Calu3 (cell line): ENCODE measurements at regions not wholly inside any gene's neighbourhood (a gene's known extent, or its start where the extent isn't known, plus 50 kb on each side); places are given as distances from the start of the nearest gene placed in this dataset.
"Not testable (repeated sequence)": the region's sequence is repeated elsewhere in the genome, so short reads cannot be mapped to it uniquely, and the experiment has no call there.

Experiments used
- BruUV-seq: library from RNA; stranded (reverse); fragments of 400-500 nt; replicated peaks from 2 replicates; lab custom pipeline; 2021; lab: Mats Ljungman, UMichigan
- CTCF ChIA-PET: fragments of 300-600 bp; sonication (Branson Sonifier 250); formaldehyde crosslinking; loops from one replicate; lab custom pipeline; 2022; ENCODE audit warnings: antibody characterized with exemption; lab: Charles Lee
- DNase-seq: peaks from one replicate; pipeline ENCODE4 v3.0.0; 2022
- H3K27ac Mint-ChIP-seq: one replicate; pipeline ENCODE4 v1.8.0; 2022; ENCODE audit warnings: mixed read lengths; ENCODE audit not compliant: unreplicated experiment
- H3K27me3 Mint-ChIP-seq: one replicate; pipeline ENCODE4 v1.8.0; 2022; ENCODE audit warnings: mixed read lengths; ENCODE audit not compliant: unreplicated experiment
- H3K36me3 Mint-ChIP-seq: one replicate; pipeline ENCODE4 v1.8.0; 2022; ENCODE audit warnings: mild to moderate bottlenecking, moderate library complexity, mixed read lengths; ENCODE audit not compliant: insufficient read depth, unreplicated experiment
- H3K4me1 Mint-ChIP-seq: one replicate; pipeline ENCODE4 v1.8.0; 2022; ENCODE audit warnings: mild to moderate bottlenecking, low read depth, mixed read lengths; ENCODE audit not compliant: unreplicated experiment
- H3K4me3 Mint-ChIP-seq: one replicate; pipeline ENCODE4 v1.8.0; 2022; ENCODE audit warnings: mild to moderate bottlenecking, low read depth, moderate library complexity, mixed read lengths; ENCODE audit not compliant: unreplicated experiment
- H3K9me3 Mint-ChIP-seq: one replicate; pipeline ENCODE4 v1.8.0; 2022; ENCODE audit warnings: low read depth, mixed read lengths; ENCODE audit not compliant: unreplicated experiment
- intact Hi-C: fragments of 100-400 bp; cut with micrococcal nuclease; formaldehyde crosslinking; loops from one replicate; pipeline ENCODE4 v1.10.0; 2022; ENCODE audit not compliant: unreplicated experiment
- TF ChIP-seq, protein P1 (sequence below): fragments of 200-600 bp; IDR thresholded peaks from one replicate; pipeline ENCODE4 v1.8.0; 2022; ENCODE audit warnings: antibody characterized with exemption; ENCODE audit not compliant: unreplicated experiment

DNA sequence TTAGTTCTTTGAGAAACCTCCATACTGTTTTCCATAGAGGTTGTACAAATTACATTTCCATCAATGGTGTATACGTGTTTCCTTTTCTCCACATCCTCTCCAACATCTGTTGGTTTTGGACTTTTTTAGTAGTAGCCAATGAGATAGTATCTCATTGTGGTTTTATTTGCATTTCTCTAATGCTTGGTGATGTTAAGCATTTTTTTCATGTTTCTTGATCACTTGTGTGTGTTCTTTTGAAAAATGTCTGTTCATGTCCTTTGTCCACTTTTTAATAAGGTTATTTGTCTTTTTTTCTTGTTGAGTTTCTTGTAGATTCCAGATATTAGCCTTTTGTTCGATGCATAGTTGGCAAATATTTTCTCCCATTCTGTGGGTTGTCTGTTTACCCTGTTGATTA lies 392.3 kb upstream of the ZEB2 start:
- no peaks in the 10 kb centered on the region for H3K36me3 Mint-ChIP-seq
- peaks cover 4% of the 10 kb centered on the region for H3K9me3 Mint-ChIP-seq
- intact Hi-C loops: no loop called here
- no peaks in the 10 kb centered on the region for H3K27me3 Mint-ChIP-seq
- H3K4me1 Mint-ChIP-seq: peaks cover 9% of the 10 kb centered on the region
- H3K4me3 Mint-ChIP-seq: no peak overlapping the region
- CTCF ChIA-PET: no interaction called here
- TF ChIP-seq, protein P1, sequence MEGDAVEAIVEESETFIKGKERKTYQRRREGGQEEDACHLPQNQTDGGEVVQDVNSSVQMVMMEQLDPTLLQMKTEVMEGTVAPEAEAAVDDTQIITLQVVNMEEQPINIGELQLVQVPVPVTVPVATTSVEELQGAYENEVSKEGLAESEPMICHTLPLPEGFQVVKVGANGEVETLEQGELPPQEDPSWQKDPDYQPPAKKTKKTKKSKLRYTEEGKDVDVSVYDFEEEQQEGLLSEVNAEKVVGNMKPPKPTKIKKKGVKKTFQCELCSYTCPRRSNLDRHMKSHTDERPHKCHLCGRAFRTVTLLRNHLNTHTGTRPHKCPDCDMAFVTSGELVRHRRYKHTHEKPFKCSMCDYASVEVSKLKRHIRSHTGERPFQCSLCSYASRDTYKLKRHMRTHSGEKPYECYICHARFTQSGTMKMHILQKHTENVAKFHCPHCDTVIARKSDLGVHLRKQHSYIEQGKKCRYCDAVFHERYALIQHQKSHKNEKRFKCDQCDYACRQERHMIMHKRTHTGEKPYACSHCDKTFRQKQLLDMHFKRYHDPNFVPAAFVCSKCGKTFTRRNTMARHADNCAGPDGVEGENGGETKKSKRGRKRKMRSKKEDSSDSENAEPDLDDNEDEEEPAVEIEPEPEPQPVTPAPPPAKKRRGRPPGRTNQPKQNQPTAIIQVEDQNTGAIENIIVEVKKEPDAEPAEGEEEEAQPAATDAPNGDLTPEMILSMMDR: no peak
- DNase-seq: no peak
- H3K27ac Mint-ChIP-seq: no peak overlapping the region
- no TSS peak for BruUV-seq

DNA sequence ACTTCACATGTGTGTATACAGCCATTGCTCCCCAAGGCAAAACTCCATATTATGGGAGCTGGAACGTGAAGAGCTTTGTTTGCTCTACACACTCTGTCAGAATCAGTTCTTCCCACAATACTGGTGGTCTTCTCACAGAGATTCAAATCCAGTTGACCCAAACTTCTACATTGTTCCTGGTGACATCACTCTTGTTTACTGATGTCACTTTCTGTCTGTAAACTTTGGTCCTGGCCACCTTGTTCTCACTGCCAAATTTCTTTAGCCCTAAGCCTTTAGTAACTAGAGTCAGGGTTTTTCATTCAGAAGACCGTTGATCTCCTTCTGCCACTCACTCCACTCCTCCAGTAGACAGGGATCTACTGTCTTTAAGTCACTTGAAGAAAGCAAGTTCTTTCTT lies 386.0 kb upstream of the ZEB2 start:
- CTCF ChIA-PET: interaction anchor here (0.6 kb wide), 1 partner anchor 1597 kb away, joined by 5 read pairs; no protein-coding TSS in a partner anchor
- no peak for DNase-seq
- no peaks in the 10 kb centered on the region for H3K27me3 Mint-ChIP-seq

DNA sequence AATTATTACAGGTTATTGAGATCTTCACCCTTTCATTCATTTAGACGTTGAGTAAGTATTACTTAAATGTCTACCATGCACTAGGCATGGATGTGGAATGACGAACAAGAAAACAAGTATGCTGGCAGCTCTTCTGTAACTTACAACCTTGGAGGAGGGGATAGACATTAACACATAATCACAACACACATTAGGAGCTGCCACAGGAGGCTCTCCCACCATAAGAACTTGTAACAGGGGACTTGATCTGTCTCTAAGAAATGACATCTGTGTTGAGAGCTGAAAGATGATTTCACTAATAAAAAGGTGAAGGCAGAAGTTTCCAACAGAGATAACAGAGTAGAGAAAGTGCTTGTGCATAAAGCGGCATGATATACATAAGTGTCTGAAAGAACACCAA lies 384.7 kb upstream of the ZEB2 start:
- CTCF ChIA-PET: no interaction called here
- Mint-ChIP-seq H3K4me3 (no peak overlapping the region), H3K9me3 (peaks cover 7% of the 10 kb centered on the region), H3K4me1 (no peaks in the 10 kb centered on the region), H3K27me3 (no peaks in the 10 kb centered on the region), H3K27ac (no peak overlapping the region), H3K36me3 (no peaks in the 10 kb centered on the region)
- TF ChIP-seq, protein P1: no peak
- BruUV-seq: no TSS peak
- intact Hi-C loops: no loop called here
- DNase-seq: no peak

More for the DNA sequence above, 386.0 kb upstream of the ZEB2 start:
- H3K36me3 Mint-ChIP-seq: no peaks in the 10 kb centered on the region
- BruUV-seq: no TSS peak
- TF ChIP-seq, protein P1: no peak
- peaks cover 7% of the 10 kb centered on the region for H3K9me3 Mint-ChIP-seq
- H3K4me3 Mint-ChIP-seq: no peak overlapping the region
- H3K4me1 Mint-ChIP-seq: no peaks in the 10 kb centered on the region
- intact Hi-C loops: no loop called here
- H3K27ac Mint-ChIP-seq: no peak overlapping the region

DNA sequence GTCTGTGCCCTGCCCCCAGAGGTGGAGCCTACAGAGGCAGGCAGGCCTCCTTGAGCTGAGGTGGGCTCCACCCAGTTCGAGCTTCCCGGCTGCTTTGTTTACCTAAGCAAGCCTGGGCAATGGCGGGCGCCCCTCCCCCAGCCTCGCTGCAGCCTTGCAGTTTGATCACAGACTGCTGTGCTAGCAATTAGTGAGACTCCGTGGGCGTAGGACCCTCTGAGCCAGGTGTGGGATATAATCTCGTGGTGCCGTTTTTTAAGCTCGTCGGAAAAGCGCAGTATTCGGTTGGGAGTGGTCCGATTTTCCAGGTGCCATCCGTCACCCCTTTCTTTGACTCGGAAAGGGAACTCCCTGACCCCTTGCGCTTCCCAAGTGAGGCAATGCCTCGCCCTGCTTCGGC lies 383.1 kb upstream of the ZEB2 start:
- H3K27me3 Mint-ChIP-seq, BruUV-seq, H3K36me3 Mint-ChIP-seq, DNase-seq, CTCF ChIA-PET, intact Hi-C loops, H3K9me3 Mint-ChIP-seq, H3K4me3 Mint-ChIP-seq, H3K27ac Mint-ChIP-seq, H3K4me1 Mint-ChIP-seq: not testable (repeated sequence)

DNA sequence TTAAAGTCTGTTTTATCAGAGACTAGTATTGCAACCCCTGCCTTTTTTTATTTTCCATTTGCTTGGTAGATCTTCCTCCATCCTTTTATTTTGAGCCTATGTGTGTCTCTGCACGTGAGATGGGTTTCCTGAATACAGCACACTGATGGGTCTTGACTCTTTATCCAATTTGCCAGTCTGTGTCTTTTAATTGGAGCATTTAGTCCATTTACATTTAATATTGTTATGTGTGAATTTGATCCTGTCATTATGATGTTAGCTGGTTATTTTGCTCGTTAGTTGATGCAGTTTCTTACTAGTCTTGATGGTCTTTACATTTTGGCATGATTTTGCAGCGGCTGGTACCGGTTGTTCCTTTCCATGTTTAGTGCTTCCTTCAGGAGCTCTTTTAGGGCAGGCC lies 381.5 kb upstream of the ZEB2 start:
- H3K4me3 Mint-ChIP-seq, H3K4me1 Mint-ChIP-seq, H3K9me3 Mint-ChIP-seq, H3K36me3 Mint-ChIP-seq, DNase-seq, BruUV-seq, H3K27ac Mint-ChIP-seq, CTCF ChIA-PET, intact Hi-C loops, H3K27me3 Mint-ChIP-seq: not testable (repeated sequence)
